Hepatocyte (in vitro differentiated cells): ENCODE measurements at regions not wholly inside any gene's neighbourhood (a gene's known extent, or its start where the extent isn't known, plus 50 kb on each side); places are given as distances from the start of the nearest gene placed in this dataset.

Experiments used
- DNase-seq: peaks from one replicate; pipeline ENCODE4 v3.0.0-alpha.2; 2016; ENCODE audit warnings: low spot score
- H2AFZ ChIP-seq: fragments of 200-600 bp; sonication (generic); 2 replicates; pipeline ENCODE4 v1.6.0; 2016; ENCODE audit warnings: antibody characterized with exemption, mild to moderate bottlenecking
- H3K27ac ChIP-seq: fragments of 200-600 bp; sonication (generic); 2 replicates; pipeline ENCODE4 v1.5.1; 2016; ENCODE audit warnings: mild to moderate bottlenecking
- H3K27me3 ChIP-seq: fragments of 200-600 bp; sonication (generic); 2 replicates; pipeline ENCODE4 v1.6.1; 2016
- H3K36me3 ChIP-seq: fragments of 200-600 bp; sonication (generic); replicated peaks from 2 replicates; pipeline ENCODE4 v1.5.1; 2016; ENCODE audit warnings: low read depth; ENCODE audit not compliant: insufficient read depth
- H3K4me1 ChIP-seq: fragments of 200-600 bp; sonication (generic); 2 replicates; pipeline ENCODE4 v1.5.1; 2016; ENCODE audit warnings: mild to moderate bottlenecking, moderate library complexity; ENCODE audit not compliant: insufficient read depth
- H3K4me2 ChIP-seq: fragments of 200-600 bp; sonication (generic); 2 replicates; pipeline ENCODE4 v1.6.0; 2016
- H3K4me3 ChIP-seq: fragments of 200-600 bp; sonication (generic); 2 replicates; pipeline ENCODE4 v1.5.1; 2016; ENCODE audit warnings: mild to moderate bottlenecking
- H3K79me2 ChIP-seq: fragments of 200-600 bp; sonication (generic); 2 replicates; pipeline ENCODE4 v1.6.0; 2017; ENCODE audit warnings: mild to moderate bottlenecking
- H3K9me2 ChIP-seq: fragments of 200-600 bp; sonication (generic); replicated peaks from 2 replicates; pipeline ENCODE4 v1.6.0; 2017; ENCODE audit warnings: mild to moderate bottlenecking; ENCODE audit not compliant: insufficient read depth
- H3K9me3 ChIP-seq: fragments of 200-600 bp; sonication (generic); 2 replicates; pipeline ENCODE4 v1.5.1; 2016; ENCODE audit warnings: low read depth, mild to moderate bottlenecking
- H4K20me1 ChIP-seq: fragments of 200-600 bp; sonication (generic); 2 replicates; pipeline ENCODE4 v1.6.0; 2016; ENCODE audit warnings: mild to moderate bottlenecking; ENCODE audit not compliant: insufficient read depth, poor library complexity, severe bottlenecking
- EZH2 ChIP-seq: fragments of 200-600 bp; sonication (generic); IDR thresholded peaks from 2 replicates; pipeline ENCODE4 v1.6.1; 2016; ENCODE audit warnings: antibody characterized with exemption, mild to moderate bottlenecking, borderline replicate concordance
- EZH2phosphoT487 ChIP-seq: fragments of 200-600 bp; sonication (generic); IDR thresholded peaks from one replicate; pipeline ENCODE4 v1.6.1; 2018; ENCODE audit warnings: antibody characterized with exemption, mild to moderate bottlenecking, low read depth, moderate library complexity; ENCODE audit not compliant: unreplicated experiment, severe bottlenecking
- WGBS: methylation state at CpG from one replicate; pipeline ENCODE4 v1.1.6; 2016; ENCODE audit warnings: low lambda C conversion rate; ENCODE audit errors: missing lambda C conversion rate; 5-methylcytosine and 5-hydroxymethylcytosine counted together
- TF ChIP-seq, protein P1 (sequence below): fragments of 200-600 bp; sonication (generic); IDR thresholded peaks from 2 replicates; pipeline ENCODE4 v1.5.1; 2016; ENCODE audit warnings: antibody characterized with exemption, mild to moderate bottlenecking; ENCODE audit not compliant: poor library complexity

DNA sequence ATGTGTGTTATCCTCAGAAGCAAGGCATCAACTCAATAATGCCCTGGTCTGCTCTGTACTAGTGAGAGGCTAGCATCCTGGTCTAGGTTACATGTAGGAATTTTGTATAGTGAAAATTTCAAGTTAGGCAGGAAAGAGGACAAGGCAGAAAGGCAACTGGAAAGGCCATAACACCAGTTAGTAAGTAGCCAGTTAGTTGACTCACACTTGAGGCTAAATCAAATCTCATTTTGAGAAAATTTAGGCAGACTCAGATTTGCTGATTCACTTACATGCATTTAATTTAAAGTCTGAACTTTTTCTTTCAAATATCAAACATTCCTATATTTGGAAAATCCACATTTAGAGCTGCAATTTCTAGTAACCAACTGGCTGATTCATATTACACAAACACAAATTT lies 184.5 kb upstream of the TCF21 start:
- Histone ChIP-seq H3K4me3 (no peak overlapping the region), H3K9me2 (no peaks in the 10 kb centered on the region), H3K4me2 (no peak overlapping the region), H2AFZ (no peak overlapping the region), H3K36me3 (no peaks in the 10 kb centered on the region), H3K27ac (no peak overlapping the region), H3K4me1 (no peaks in the 10 kb centered on the region), H3K9me3 (no peaks in the 10 kb centered on the region), H3K27me3 (no peaks in the 10 kb centered on the region), H4K20me1 (no peaks in the 10 kb centered on the region), H3K79me2 (no peaks in the 10 kb centered on the region)
- no peak for DNase-seq
- no peak for TF ChIP-seq EZH2
- TF ChIP-seq, protein P1, sequence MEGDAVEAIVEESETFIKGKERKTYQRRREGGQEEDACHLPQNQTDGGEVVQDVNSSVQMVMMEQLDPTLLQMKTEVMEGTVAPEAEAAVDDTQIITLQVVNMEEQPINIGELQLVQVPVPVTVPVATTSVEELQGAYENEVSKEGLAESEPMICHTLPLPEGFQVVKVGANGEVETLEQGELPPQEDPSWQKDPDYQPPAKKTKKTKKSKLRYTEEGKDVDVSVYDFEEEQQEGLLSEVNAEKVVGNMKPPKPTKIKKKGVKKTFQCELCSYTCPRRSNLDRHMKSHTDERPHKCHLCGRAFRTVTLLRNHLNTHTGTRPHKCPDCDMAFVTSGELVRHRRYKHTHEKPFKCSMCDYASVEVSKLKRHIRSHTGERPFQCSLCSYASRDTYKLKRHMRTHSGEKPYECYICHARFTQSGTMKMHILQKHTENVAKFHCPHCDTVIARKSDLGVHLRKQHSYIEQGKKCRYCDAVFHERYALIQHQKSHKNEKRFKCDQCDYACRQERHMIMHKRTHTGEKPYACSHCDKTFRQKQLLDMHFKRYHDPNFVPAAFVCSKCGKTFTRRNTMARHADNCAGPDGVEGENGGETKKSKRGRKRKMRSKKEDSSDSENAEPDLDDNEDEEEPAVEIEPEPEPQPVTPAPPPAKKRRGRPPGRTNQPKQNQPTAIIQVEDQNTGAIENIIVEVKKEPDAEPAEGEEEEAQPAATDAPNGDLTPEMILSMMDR: no peak
- no peak for TF ChIP-seq EZH2phosphoT487

DNA sequence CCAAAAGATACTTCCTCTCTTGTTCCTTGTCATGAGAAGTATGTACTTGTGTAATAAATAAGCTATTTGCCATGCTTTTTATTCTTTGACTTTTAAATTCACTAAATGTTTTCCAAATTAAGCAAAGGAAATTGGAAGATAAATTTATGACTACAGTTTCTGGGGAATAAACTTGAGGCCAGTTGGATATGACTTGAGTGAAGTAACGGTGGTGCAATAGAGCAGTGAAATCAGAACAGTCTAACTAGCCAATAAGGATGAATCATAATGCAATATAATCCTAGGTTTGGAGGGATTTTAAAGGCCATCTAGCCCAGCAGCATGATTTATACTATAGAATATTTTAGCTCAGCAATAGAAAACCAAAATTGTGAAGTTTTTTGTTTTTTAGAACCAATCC lies 183.8 kb upstream of the TCF21 start:
- TF ChIP-seq, protein P1: no peak
- TF ChIP-seq EZH2phosphoT487 (no peak), EZH2 (no peak)
- 81% methylated on average over 1 of the region's 1 CpG for WGBS
- no peaks in the 10 kb centered on the region for H3K36me3 ChIP-seq

DNA sequence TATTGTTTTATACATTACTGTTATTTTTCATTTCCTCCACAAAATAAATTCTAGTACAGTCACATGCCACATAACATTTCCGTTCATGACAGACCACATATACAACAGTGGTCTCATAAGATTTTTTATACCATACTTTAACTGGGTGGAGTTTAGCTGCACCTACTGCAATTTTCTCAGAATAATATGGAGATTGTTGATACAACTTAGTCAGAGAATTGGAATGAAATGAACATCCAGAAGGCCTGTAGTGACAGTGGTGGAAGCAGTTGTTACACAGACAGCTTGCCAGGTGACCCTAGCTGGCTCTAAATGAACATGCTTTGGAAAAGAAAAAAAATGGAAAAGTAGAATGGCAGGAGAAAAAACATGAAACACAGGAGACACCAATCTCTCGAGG lies 183.2 kb upstream of the TCF21 start:
- Histone ChIP-seq H3K27me3 (no peaks in the 10 kb centered on the region), H3K36me3 (no peaks in the 10 kb centered on the region), H3K27ac (no peak overlapping the region), H3K9me3 (no peaks in the 10 kb centered on the region), H4K20me1 (no peaks in the 10 kb centered on the region), H2AFZ (no peak overlapping the region), H3K4me1 (no peaks in the 10 kb centered on the region), H3K4me2 (no peak overlapping the region), H3K79me2 (no peaks in the 10 kb centered on the region), H3K9me2 (no peaks in the 10 kb centered on the region), H3K4me3 (no peak overlapping the region)
- TF ChIP-seq, protein P1: no peak
- TF ChIP-seq EZH2 (no peak), EZH2phosphoT487 (no peak)
- no peak for DNase-seq
- 92% methylated on average over 2 of the region's 2 CpGs for WGBS

More for the DNA sequence above, 183.8 kb upstream of the TCF21 start:
- H3K4me1 ChIP-seq: no peaks in the 10 kb centered on the region
- no peaks in the 10 kb centered on the region for H3K9me2 ChIP-seq
- no peaks in the 10 kb centered on the region for H4K20me1 ChIP-seq
- H3K4me3 ChIP-seq: no peak overlapping the region
- no peak for DNase-seq
- no peak overlapping the region for H2AFZ ChIP-seq
- H3K4me2 ChIP-seq: no peak overlapping the region
- no peaks in the 10 kb centered on the region for H3K27me3 ChIP-seq
- H3K79me2 ChIP-seq: no peaks in the 10 kb centered on the region
- H3K9me3 ChIP-seq: no peaks in the 10 kb centered on the region
- H3K27ac ChIP-seq: no peak overlapping the region

DNA sequence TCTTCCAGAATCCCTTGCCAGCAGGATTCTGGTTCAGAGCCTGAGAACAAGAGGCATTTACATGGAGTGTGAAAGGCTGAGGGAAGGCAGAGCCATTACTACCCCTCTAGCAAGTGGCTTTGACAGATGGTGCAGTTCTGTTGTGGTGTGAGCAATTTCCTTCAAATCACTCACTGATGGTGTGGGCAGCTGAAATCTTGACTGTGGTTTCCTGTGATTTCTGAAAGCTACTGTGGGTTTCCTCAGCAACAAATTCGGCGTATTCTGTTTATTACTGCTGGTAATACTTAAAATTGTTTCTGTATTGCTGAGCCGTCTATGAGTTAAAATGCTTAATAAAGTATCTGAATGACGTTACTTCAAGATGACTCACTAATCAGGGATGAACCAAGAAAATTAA lies 181.5 kb upstream of the TCF21 start:
- no peak overlapping the region for H2AFZ ChIP-seq
- no peak overlapping the region for H3K4me2 ChIP-seq

More for the DNA sequence above, 181.5 kb upstream of the TCF21 start:
- no peaks in the 10 kb centered on the region for H3K9me2 ChIP-seq
- TF ChIP-seq EZH2phosphoT487: no peak
- no peak for TF ChIP-seq EZH2
- TF ChIP-seq, protein P1: no peak
- H3K4me3 ChIP-seq: no peak overlapping the region
- no peaks in the 10 kb centered on the region for H3K9me3 ChIP-seq
- H3K27me3 ChIP-seq: no peaks in the 10 kb centered on the region
- no peaks in the 10 kb centered on the region for H3K36me3 ChIP-seq
- DNase-seq: no peak
- H3K27ac ChIP-seq: no peak overlapping the region
- no peaks in the 10 kb centered on the region for H3K79me2 ChIP-seq
- WGBS: 62% methylated on average over 4 of the region's 4 CpGs
- H3K4me1 ChIP-seq: no peaks in the 10 kb centered on the region
- H4K20me1 ChIP-seq: no peaks in the 10 kb centered on the region
